ENCODE measurements at regions not wholly inside any gene's neighbourhood (a gene's known extent, or its start where the extent isn't known, plus 50 kb on each side); places are given as distances from the start of the nearest gene placed in this dataset.

DNA sequence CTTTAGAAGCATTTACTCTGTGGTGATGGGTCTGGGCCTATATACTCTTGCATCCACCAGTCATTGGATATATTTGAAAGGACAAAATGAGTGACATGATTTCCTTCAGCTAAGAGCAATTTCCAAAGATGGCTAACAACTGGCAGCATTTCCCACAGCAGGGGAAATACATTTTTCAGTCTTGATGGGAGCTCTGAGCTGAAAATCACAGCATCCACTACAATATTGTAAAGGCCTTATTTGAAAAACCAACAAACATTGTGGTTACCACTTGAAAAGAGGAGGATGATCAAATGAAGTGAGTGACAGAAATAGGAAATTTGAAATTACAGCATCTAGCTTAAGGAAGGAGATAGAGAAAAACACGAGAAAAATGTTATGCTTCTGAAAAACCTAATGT lies 705.0 kb upstream of the EPHA7 start:
- TF ChIP-seq, protein P1, sequence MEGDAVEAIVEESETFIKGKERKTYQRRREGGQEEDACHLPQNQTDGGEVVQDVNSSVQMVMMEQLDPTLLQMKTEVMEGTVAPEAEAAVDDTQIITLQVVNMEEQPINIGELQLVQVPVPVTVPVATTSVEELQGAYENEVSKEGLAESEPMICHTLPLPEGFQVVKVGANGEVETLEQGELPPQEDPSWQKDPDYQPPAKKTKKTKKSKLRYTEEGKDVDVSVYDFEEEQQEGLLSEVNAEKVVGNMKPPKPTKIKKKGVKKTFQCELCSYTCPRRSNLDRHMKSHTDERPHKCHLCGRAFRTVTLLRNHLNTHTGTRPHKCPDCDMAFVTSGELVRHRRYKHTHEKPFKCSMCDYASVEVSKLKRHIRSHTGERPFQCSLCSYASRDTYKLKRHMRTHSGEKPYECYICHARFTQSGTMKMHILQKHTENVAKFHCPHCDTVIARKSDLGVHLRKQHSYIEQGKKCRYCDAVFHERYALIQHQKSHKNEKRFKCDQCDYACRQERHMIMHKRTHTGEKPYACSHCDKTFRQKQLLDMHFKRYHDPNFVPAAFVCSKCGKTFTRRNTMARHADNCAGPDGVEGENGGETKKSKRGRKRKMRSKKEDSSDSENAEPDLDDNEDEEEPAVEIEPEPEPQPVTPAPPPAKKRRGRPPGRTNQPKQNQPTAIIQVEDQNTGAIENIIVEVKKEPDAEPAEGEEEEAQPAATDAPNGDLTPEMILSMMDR (IDR thresholded peaks at IDR 0.05; ENCODE audit: low read depth, low read length) = no peak
- no peak for TF ChIP-seq EZH2phosphoT487 (IDR thresholded peaks at IDR 0.05; ENCODE audit: low read depth)
- no peak overlapping the region for H3K4me3 ChIP-seq (ENCODE audit: low read length)

GRCh38 chr6:94121094-94121493 lies 701.7 kb upstream of the EPHA7 start:
- TF ChIP-seq EZH2phosphoT487 (IDR thresholded peaks at IDR 0.05; ENCODE audit: low read depth) = no peak
- TF ChIP-seq, protein P1 (IDR thresholded peaks at IDR 0.05; ENCODE audit: low read depth, low read length) = no peak
- Histone ChIP-seq H3K27ac (ENCODE audit: low read length) (no peak overlapping the region), H3K4me2 (ENCODE audit: low read length) (no peak overlapping the region), H2AFZ (ENCODE audit: low read depth, low read length) (no peak overlapping the region), H3K36me3 (replicated peaks; ENCODE audit: low read depth, low read length) (no peaks in the 10 kb centered on the region), H3K27me3 (ENCODE audit: low read depth, low read length) (no peaks in the 10 kb centered on the region), H4K20me1 (ENCODE audit: insufficient read depth, low read length) (no peaks in the 10 kb centered on the region), H3K9me3 (ENCODE audit: insufficient read depth, low read length) (no peaks in the 10 kb centered on the region), H3K4me3 (ENCODE audit: low read length) (no peak overlapping the region), H3K4me1 (ENCODE audit: low read length) (no peaks in the 10 kb centered on the region), H3K9ac (ENCODE audit: low read length) (no peak overlapping the region), H3K79me2 (ENCODE audit: low read length) (no peaks in the 10 kb centered on the region)

More for the DNA sequence above, 705.0 kb upstream of the EPHA7 start:
- Histone ChIP-seq H3K27ac (ENCODE audit: low read length) (no peak overlapping the region), H3K36me3 (replicated peaks; ENCODE audit: low read depth, low read length) (no peaks in the 10 kb centered on the region), H3K27me3 (ENCODE audit: low read depth, low read length) (no peaks in the 10 kb centered on the region), H3K9me3 (ENCODE audit: insufficient read depth, low read length) (no peaks in the 10 kb centered on the region), H2AFZ (ENCODE audit: low read depth, low read length) (no peak overlapping the region), H3K79me2 (ENCODE audit: low read length) (no peaks in the 10 kb centered on the region), H3K4me2 (ENCODE audit: low read length) (no peak overlapping the region), H3K9ac (ENCODE audit: low read length) (no peak overlapping the region), H3K4me1 (ENCODE audit: low read length) (peaks cover 12% of the 10 kb centered on the region), H4K20me1 (ENCODE audit: insufficient read depth, low read length) (no peaks in the 10 kb centered on the region)

DNA sequence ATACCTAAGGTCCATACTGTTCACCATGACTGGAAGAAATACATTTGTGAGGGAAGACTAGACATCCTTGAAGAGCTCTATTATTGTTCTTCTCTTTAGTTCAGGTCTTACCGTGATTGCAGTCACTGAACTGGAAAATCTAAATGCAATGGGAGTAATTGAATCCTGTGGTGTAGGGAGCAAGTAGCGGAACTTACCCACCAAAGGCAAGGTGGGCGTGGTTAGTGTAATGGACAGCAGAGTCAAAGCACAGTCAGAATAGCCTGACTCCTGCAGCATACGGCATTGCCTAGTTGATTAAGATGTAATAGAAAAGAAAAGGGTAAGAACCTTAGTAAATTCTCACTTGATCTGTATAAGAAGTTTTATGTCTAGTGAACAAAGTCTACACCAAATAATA lies 679.7 kb upstream of the EPHA7 start:
- no peak overlapping the region for H3K9ac ChIP-seq (ENCODE audit: low read length)
- no peak overlapping the region for H3K4me3 ChIP-seq (ENCODE audit: low read length)
- H3K9me3 ChIP-seq (ENCODE audit: insufficient read depth, low read length) = no peaks in the 10 kb centered on the region
- no peak overlapping the region for H3K27ac ChIP-seq (ENCODE audit: low read length)
- no peaks in the 10 kb centered on the region for H4K20me1 ChIP-seq (ENCODE audit: insufficient read depth, low read length)
- no peak overlapping the region for H3K4me2 ChIP-seq (ENCODE audit: low read length)
- no peaks in the 10 kb centered on the region for H3K79me2 ChIP-seq (ENCODE audit: low read length)
- H3K36me3 ChIP-seq (replicated peaks; ENCODE audit: low read depth, low read length) = no peaks in the 10 kb centered on the region
- no peaks in the 10 kb centered on the region for H3K4me1 ChIP-seq (ENCODE audit: low read length)
- TF ChIP-seq, protein P1 (IDR thresholded peaks at IDR 0.05; ENCODE audit: low read depth, low read length) = no peak
- TF ChIP-seq EZH2phosphoT487 (IDR thresholded peaks at IDR 0.05; ENCODE audit: low read depth) = no peak
- H2AFZ ChIP-seq (ENCODE audit: low read depth, low read length) = no peak overlapping the region
- no peaks in the 10 kb centered on the region for H3K27me3 ChIP-seq (ENCODE audit: low read depth, low read length)

GRCh38 chr6:94095961-94096360 lies 676.6 kb upstream of the EPHA7 start:
- Histone ChIP-seq H4K20me1 (ENCODE audit: insufficient read depth, low read length) (no peaks in the 10 kb centered on the region), H3K9me3 (ENCODE audit: insufficient read depth, low read length) (no peaks in the 10 kb centered on the region), H3K4me2 (ENCODE audit: low read length) (no peak overlapping the region), H3K27me3 (ENCODE audit: low read depth, low read length) (no peaks in the 10 kb centered on the region), H3K79me2 (ENCODE audit: low read length) (no peaks in the 10 kb centered on the region), H3K27ac (ENCODE audit: low read length) (no peak overlapping the region), H3K36me3 (replicated peaks; ENCODE audit: low read depth, low read length) (no peaks in the 10 kb centered on the region), H3K4me1 (ENCODE audit: low read length) (no peaks in the 10 kb centered on the region), H3K9ac (ENCODE audit: low read length) (no peak overlapping the region), H3K4me3 (ENCODE audit: low read length) (no peak overlapping the region), H2AFZ (ENCODE audit: low read depth, low read length) (no peak overlapping the region)
- TF ChIP-seq EZH2phosphoT487 (IDR thresholded peaks at IDR 0.05; ENCODE audit: low read depth) = no peak
- TF ChIP-seq, protein P1 (IDR thresholded peaks at IDR 0.05; ENCODE audit: low read depth, low read length) = no peak

Measured in OCI-LY3 (cell line).